ENCODE measurements at regions not wholly inside any gene's neighbourhood (a gene's known extent, or its start where the extent isn't known, plus 50 kb on each side); places are given as distances from the start of the nearest gene placed in this dataset.

GRCh38 chr4:35463251-35463952 is 780.9 kb downstream of the ARAP2 start:
- no peak for DNase-seq
- no peak overlapping the region for H3K4me3 Mint-ChIP-seq
- no peaks in the 10 kb centered on the region for H3K36me3 Mint-ChIP-seq (ENCODE audit: low read depth)
- no peak overlapping the region for H3K27ac Mint-ChIP-seq
- H3K27me3 Mint-ChIP-seq (ENCODE audit: insufficient read depth), result no peaks in the 10 kb centered on the region
- H3K4me1 Mint-ChIP-seq (ENCODE audit: low read depth), result no peaks in the 10 kb centered on the region
- H3K9me3 Mint-ChIP-seq, result peaks cover 49% of the 10 kb centered on the region
- no peak for TF ChIP-seq CTCF (IDR thresholded peaks at IDR 0.05)

- DNase-seq, result no peak
- Mint-ChIP-seq H3K27me3 (ENCODE audit: insufficient read depth) (no peaks in the 10 kb centered on the region; the same call in 1 of the 2 replicates), H3K27ac (no peak overlapping the region), H3K4me1 (ENCODE audit: low read depth) (no peaks in the 10 kb centered on the region), H3K9me3 (peaks cover 41% of the 10 kb centered on the region), H3K4me3 (no peak overlapping the region), H3K36me3 (ENCODE audit: low read depth) (no peaks in the 10 kb centered on the region)
- no peak for TF ChIP-seq CTCF (IDR thresholded peaks at IDR 0.05)
Measured at GRCh38 chr4:35464964-35465528, 779.3 kb downstream of the ARAP2 start.

- DNase-seq, result no peak
- Mint-ChIP-seq H3K4me1 (ENCODE audit: low read depth) (no peaks in the 10 kb centered on the region), H3K9me3 (peaks cover 24% of the 10 kb centered on the region), H3K36me3 (ENCODE audit: low read depth) (no peaks in the 10 kb centered on the region), H3K27ac (no peak overlapping the region), H3K4me3 (no peak overlapping the region), H3K27me3 (ENCODE audit: insufficient read depth) (no peaks in the 10 kb centered on the region)
- no peak for TF ChIP-seq CTCF (IDR thresholded peaks at IDR 0.05)
Measured at GRCh38 chr4:35491093-35491492, 753.2 kb downstream of the ARAP2 start.

- no peaks in the 10 kb centered on the region for H3K4me1 Mint-ChIP-seq (ENCODE audit: low read depth)
- H3K36me3 Mint-ChIP-seq (ENCODE audit: low read depth), result no peaks in the 10 kb centered on the region
- H3K4me3 Mint-ChIP-seq, result no peak overlapping the region
- no peak for TF ChIP-seq CTCF (IDR thresholded peaks at IDR 0.05)
- H3K27me3 Mint-ChIP-seq (ENCODE audit: insufficient read depth), result no peaks in the 10 kb centered on the region
- no peak for DNase-seq
- H3K27ac Mint-ChIP-seq, result no peak overlapping the region
- H3K9me3 Mint-ChIP-seq, result peaks cover 18% of the 10 kb centered on the region
Measured at GRCh38 chr4:35493977-35494376, 750.3 kb downstream of the ARAP2 start.

GRCh38 chr4:35494955-35495354 is 749.4 kb downstream of the ARAP2 start:
- no peaks in the 10 kb centered on the region for H3K36me3 Mint-ChIP-seq (ENCODE audit: low read depth)
- no peaks in the 10 kb centered on the region for H3K4me1 Mint-ChIP-seq (ENCODE audit: low read depth)
- H3K27ac Mint-ChIP-seq, result no peak overlapping the region
- no peak overlapping the region for H3K4me3 Mint-ChIP-seq
- DNase-seq, result no peak
- H3K27me3 Mint-ChIP-seq (ENCODE audit: insufficient read depth), result no peaks in the 10 kb centered on the region
- no peak for TF ChIP-seq CTCF (IDR thresholded peaks at IDR 0.05)
- H3K9me3 Mint-ChIP-seq, result peaks cover 16% of the 10 kb centered on the region

Measured in HFFc6 (cell line).